SK-N-SH (cell line): ENCODE measurements at regions not wholly inside any gene's neighbourhood (a gene's known extent, or its start where the extent isn't known, plus 50 kb on each side); places are given as distances from the start of the nearest gene placed in this dataset.

ENCODE experiments used
- CTCF ChIA-PET: fragments of 300-600, 350-600 bp; formaldehyde crosslinking; extraction: SDS; loops from one replicate; lab custom pipeline; 2021; lab: Yijun Ruan, JAX
- POLR2A ChIA-PET: fragments of 350-600 bp; sonication (Branson Sonifier 250); formaldehyde crosslinking; extraction: SDS; loops from one replicate; lab custom pipeline; 2020; ENCODE audit warnings: antibody characterized with exemption, inconsistent platforms; lab: Yijun Ruan, JAX
- DNase-seq: peaks from one replicate; pipeline ENCODE4 v3.0.0; 2012
- H2AFZ ChIP-seq: fragments of 200-600 bp; sonication (generic); 2 replicates; pipeline ENCODE4 v1.8.1; 2016; ENCODE audit warnings: antibody characterized with exemption, mild to moderate bottlenecking, low read depth
- H3F3A ChIP-seq: fragments of 200-600 bp; sonication (generic); replicated peaks from 2 replicates; pipeline ENCODE3; 2016; ENCODE audit warnings: antibody characterized with exemption, mild to moderate bottlenecking; ENCODE audit not compliant: insufficient read depth
- H3K27ac ChIP-seq, 2 experiments: fragments of 200-500 bp in 1 of 2; fragments of 200-600 bp in 1 of 2; sonication (Bioruptor generic) in 1 of 2; sonication (generic), shearing (Covaris generic) in 1 of 2; 2 replicates each; pipeline versions ENCODE4 v1.5.1 to v1.6.1; 2014 to 2016; ENCODE audit warnings: low read depth in 2 of 2, inconsistent platforms in 1 of 2, low read length in 1 of 2, mild to moderate bottlenecking in 1 of 2, mixed read lengths in 1 of 2
- H3K27me3 ChIP-seq: fragments of 200-600 bp; sonication (generic), shearing (Covaris generic); 2 replicates; pipeline ENCODE4 v1.6.1; 2016; ENCODE audit warnings: mixed run types; ENCODE audit not compliant: insufficient read depth
- H3K36me3 ChIP-seq, 2 experiments: fragments of 200-500 bp in 1 of 2; fragments of 200-600 bp in 1 of 2; sonication (Bioruptor generic) in 1 of 2; sonication (generic) in 1 of 2; replicated peaks in 1 of 2; 2 replicates each; pipeline versions ENCODE3 to v1.5.1; 2014 to 2016; ENCODE audit warnings: low read length in 1 of 2, mild to moderate bottlenecking in 1 of 2; ENCODE audit not compliant: insufficient read depth in 2 of 2, control insufficient read depth in 1 of 2
- H3K4me1 ChIP-seq, 2 experiments: fragments of 200-500 bp in 1 of 2; fragments of 200-600 bp in 1 of 2; sonication (Bioruptor generic) in 1 of 2; sonication (generic), shearing (Covaris generic) in 1 of 2; 2 replicates each; pipeline versions ENCODE4 v1.5.1 to v1.6.1; 2014 to 2016; ENCODE audit warnings: low read depth in 1 of 2, low read length in 1 of 2, mixed run types in 1 of 2; ENCODE audit not compliant: insufficient read depth in 2 of 2, control insufficient read depth in 1 of 2
- H3K4me2 ChIP-seq: fragments of 200-600 bp; sonication (generic), shearing (Covaris generic); 2 replicates; pipeline ENCODE4 v1.6.1; 2017; ENCODE audit warnings: mixed run types
- H3K4me3 ChIP-seq, 2 experiments: fragments of 200-500 bp in 1 of 2; fragments of 200-600 bp in 1 of 2; sonication (Bioruptor generic) in 1 of 2; sonication (generic), shearing (Covaris generic) in 1 of 2; 2 replicates each; pipeline versions ENCODE4 v1.5.1 to v1.8.1; 2014 to 2016; ENCODE audit warnings: low read depth in 2 of 2, inconsistent platforms in 1 of 2, low read length in 1 of 2, mild to moderate bottlenecking in 1 of 2, mixed read lengths in 1 of 2, moderate library complexity in 1 of 2
- H3K79me2 ChIP-seq: fragments of 200-600 bp; sonication (generic); 2 replicates; pipeline ENCODE4 v1.8.1; 2017; ENCODE audit warnings: mild to moderate bottlenecking; ENCODE audit not compliant: insufficient read depth
- H3K9ac ChIP-seq: fragments of 200-600 bp; sonication (generic); 2 replicates; pipeline ENCODE4 v1.6.1; 2017; ENCODE audit warnings: mixed run types
- H3K9me2 ChIP-seq: fragments of 200-600 bp; sonication (generic); 2 replicates; pipeline ENCODE4 v1.6.1; 2017; ENCODE audit warnings: mixed run types
- H3K9me3 ChIP-seq: fragments of 200-600 bp; sonication (generic); 2 replicates; pipeline ENCODE4 v1.6.1; 2017; ENCODE audit warnings: mixed run types, mild to moderate bottlenecking, moderate library complexity
- H4K20me1 ChIP-seq: fragments of 200-600 bp; sonication (generic); 2 replicates; pipeline ENCODE4 v1.6.1; 2017; ENCODE audit warnings: mild to moderate bottlenecking, mixed run types; ENCODE audit not compliant: insufficient read depth
- CHD2 ChIP-seq: fragments of 150-350 bp; IDR thresholded peaks from 2 replicates; pipeline ENCODE4 v1.6.1; 2018; ENCODE audit warnings: low read length; ENCODE audit not compliant: partially characterized antibody
- FOXM1 ChIP-seq: IDR thresholded peaks from 2 replicates; pipeline ENCODE4 v1.4.0; 2012; ENCODE audit warnings: low read depth, mild to moderate bottlenecking
- GATA2 ChIP-seq: sonication (generic); formaldehyde crosslinking; IDR thresholded peaks from 2 replicates; pipeline ENCODE4 v1.5.0; 2020; ENCODE audit warnings: mild to moderate bottlenecking, missing genetic modification reagents
- NFIC ChIP-seq: IDR thresholded peaks from 2 replicates; pipeline ENCODE4 v1.4.0; 2012; ENCODE audit warnings: borderline replicate concordance
- NRF1 ChIP-seq: IDR thresholded peaks from 2 replicates; pipeline ENCODE4 v1.6.1; 2012; ENCODE audit warnings: low read depth, mild to moderate bottlenecking, low read length
- POLR2AphosphoS5 ChIP-seq: IDR thresholded peaks from 2 replicates; pipeline ENCODE4 v1.6.1; 2012; ENCODE audit warnings: low read depth, low read length
- RFX5 ChIP-seq: IDR thresholded peaks from 2 replicates; pipeline ENCODE4 v1.6.1; 2012; ENCODE audit warnings: mild to moderate bottlenecking, improper control_type of control experiment, low read length
- RXRA ChIP-seq: IDR thresholded peaks from 2 replicates; pipeline ENCODE4 v1.4.0; 2012; ENCODE audit warnings: low read depth, mild to moderate bottlenecking, borderline replicate concordance
- SIN3A ChIP-seq: IDR thresholded peaks from 2 replicates; pipeline ENCODE4 v1.6.1; 2012; ENCODE audit warnings: low read depth, mild to moderate bottlenecking, low read length, moderate library complexity, borderline replicate concordance
- YY1 ChIP-seq: IDR thresholded peaks from 2 replicates; pipeline ENCODE4 v1.4.0; 2012; ENCODE audit warnings: low read depth, mild to moderate bottlenecking
- WGBS: methylation state at CpG from one replicate; pipeline ENCODE4 v1.1.6; 2017; ENCODE audit warnings: low lambda C conversion rate; 5-methylcytosine and 5-hydroxymethylcytosine counted together
- TF ChIP-seq, protein P1 (sequence below): fragments of 200-600 bp; sonication (generic); IDR thresholded peaks from 2 replicates; pipeline ENCODE4 v1.6.1; 2017; ENCODE audit warnings: antibody characterized with exemption, mild to moderate bottlenecking, moderate library complexity
- TF ChIP-seq, protein P2 (sequence below): IDR thresholded peaks from 2 replicates; pipeline ENCODE4; 2012
- TF ChIP-seq, protein P3 (sequence below): IDR thresholded peaks from 2 replicates; pipeline ENCODE4 v1.4.0; 2012; ENCODE audit warnings: low read depth, borderline replicate concordance
- TF ChIP-seq, protein P4 (sequence below): IDR thresholded peaks from 2 replicates; pipeline ENCODE4 v1.6.1; 2012; ENCODE audit warnings: mild to moderate bottlenecking, low read depth, low read length, moderate library complexity

DNA sequence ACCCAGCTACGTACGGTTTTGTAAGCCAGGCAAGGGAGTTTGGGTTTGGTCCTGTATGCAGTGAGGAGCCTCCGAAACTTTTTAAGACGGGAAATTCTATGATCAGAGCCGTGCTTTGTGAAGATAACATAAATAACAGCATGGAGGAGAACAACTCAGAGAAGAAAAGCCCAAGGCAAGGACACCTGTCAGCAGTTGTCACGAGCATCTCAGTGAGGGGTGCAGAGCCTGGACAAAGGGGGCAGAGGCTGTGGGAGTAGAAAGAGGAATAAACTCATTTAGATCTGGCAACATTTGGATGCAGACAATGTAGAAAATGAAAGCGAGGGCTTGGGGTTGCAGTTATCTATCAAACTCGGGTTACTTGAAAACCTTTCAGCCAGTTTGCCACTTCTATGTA, 64.5 kb downstream of the CAVIN2 start:
- 75% methylated on average over 8 of the region's 8 CpGs for WGBS
- Histone ChIP-seq H3K9me3 (no peaks in the 10 kb centered on the region), H3K4me2 (no peak overlapping the region), H3K4me3 (no peak overlapping the region), H3K36me3 (no peaks in the 10 kb centered on the region), H3F3A (no peaks in the 10 kb centered on the region), H3K79me2 (no peaks in the 10 kb centered on the region), H2AFZ (no peak overlapping the region), H3K9me2 (no peaks in the 10 kb centered on the region), H4K20me1 (no peaks in the 10 kb centered on the region), H3K27ac (no peak overlapping the region), H3K4me1 (no peaks in the 10 kb centered on the region), H3K9ac (no peak overlapping the region), H3K27me3 (no peaks in the 10 kb centered on the region; the same call in 1 of the 2 replicates)
- POLR2A ChIA-PET, result no interaction called here
- CTCF ChIA-PET, result no interaction called here
- DNase-seq, result no peak
- TF ChIP-seq RFX5, result no peak
- no peak for TF ChIP-seq NFIC
- TF ChIP-seq NRF1, result no peak
- TF ChIP-seq, protein P1, sequence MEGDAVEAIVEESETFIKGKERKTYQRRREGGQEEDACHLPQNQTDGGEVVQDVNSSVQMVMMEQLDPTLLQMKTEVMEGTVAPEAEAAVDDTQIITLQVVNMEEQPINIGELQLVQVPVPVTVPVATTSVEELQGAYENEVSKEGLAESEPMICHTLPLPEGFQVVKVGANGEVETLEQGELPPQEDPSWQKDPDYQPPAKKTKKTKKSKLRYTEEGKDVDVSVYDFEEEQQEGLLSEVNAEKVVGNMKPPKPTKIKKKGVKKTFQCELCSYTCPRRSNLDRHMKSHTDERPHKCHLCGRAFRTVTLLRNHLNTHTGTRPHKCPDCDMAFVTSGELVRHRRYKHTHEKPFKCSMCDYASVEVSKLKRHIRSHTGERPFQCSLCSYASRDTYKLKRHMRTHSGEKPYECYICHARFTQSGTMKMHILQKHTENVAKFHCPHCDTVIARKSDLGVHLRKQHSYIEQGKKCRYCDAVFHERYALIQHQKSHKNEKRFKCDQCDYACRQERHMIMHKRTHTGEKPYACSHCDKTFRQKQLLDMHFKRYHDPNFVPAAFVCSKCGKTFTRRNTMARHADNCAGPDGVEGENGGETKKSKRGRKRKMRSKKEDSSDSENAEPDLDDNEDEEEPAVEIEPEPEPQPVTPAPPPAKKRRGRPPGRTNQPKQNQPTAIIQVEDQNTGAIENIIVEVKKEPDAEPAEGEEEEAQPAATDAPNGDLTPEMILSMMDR, result no peak
- TF ChIP-seq CHD2, result no peak
- TF ChIP-seq, protein P2, sequence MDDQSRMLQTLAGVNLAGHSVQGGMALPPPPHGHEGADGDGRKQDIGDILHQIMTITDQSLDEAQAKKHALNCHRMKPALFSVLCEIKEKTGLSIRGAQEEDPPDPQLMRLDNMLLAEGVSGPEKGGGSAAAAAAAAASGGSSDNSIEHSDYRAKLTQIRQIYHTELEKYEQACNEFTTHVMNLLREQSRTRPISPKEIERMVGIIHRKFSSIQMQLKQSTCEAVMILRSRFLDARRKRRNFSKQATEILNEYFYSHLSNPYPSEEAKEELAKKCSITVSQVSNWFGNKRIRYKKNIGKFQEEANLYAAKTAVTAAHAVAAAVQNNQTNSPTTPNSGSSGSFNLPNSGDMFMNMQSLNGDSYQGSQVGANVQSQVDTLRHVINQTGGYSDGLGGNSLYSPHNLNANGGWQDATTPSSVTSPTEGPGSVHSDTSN, result no peak
- TF ChIP-seq SIN3A, result no peak
- TF ChIP-seq, protein P3, sequence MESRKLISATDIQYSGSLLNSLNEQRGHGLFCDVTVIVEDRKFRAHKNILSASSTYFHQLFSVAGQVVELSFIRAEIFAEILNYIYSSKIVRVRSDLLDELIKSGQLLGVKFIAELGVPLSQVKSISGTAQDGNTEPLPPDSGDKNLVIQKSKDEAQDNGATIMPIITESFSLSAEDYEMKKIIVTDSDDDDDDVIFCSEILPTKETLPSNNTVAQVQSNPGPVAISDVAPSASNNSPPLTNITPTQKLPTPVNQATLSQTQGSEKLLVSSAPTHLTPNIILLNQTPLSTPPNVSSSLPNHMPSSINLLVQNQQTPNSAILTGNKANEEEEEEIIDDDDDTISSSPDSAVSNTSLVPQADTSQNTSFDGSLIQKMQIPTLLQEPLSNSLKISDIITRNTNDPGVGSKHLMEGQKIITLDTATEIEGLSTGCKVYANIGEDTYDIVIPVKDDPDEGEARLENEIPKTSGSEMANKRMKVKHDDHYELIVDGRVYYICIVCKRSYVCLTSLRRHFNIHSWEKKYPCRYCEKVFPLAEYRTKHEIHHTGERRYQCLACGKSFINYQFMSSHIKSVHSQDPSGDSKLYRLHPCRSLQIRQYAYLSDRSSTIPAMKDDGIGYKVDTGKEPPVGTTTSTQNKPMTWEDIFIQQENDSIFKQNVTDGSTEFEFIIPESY, result no peak
- no peak for TF ChIP-seq GATA2 (CRISPR knock-in tag)
- TF ChIP-seq FOXM1, result no peak
- TF ChIP-seq RXRA, result no peak
- TF ChIP-seq POLR2AphosphoS5, result no peak
- TF ChIP-seq, protein P4, sequence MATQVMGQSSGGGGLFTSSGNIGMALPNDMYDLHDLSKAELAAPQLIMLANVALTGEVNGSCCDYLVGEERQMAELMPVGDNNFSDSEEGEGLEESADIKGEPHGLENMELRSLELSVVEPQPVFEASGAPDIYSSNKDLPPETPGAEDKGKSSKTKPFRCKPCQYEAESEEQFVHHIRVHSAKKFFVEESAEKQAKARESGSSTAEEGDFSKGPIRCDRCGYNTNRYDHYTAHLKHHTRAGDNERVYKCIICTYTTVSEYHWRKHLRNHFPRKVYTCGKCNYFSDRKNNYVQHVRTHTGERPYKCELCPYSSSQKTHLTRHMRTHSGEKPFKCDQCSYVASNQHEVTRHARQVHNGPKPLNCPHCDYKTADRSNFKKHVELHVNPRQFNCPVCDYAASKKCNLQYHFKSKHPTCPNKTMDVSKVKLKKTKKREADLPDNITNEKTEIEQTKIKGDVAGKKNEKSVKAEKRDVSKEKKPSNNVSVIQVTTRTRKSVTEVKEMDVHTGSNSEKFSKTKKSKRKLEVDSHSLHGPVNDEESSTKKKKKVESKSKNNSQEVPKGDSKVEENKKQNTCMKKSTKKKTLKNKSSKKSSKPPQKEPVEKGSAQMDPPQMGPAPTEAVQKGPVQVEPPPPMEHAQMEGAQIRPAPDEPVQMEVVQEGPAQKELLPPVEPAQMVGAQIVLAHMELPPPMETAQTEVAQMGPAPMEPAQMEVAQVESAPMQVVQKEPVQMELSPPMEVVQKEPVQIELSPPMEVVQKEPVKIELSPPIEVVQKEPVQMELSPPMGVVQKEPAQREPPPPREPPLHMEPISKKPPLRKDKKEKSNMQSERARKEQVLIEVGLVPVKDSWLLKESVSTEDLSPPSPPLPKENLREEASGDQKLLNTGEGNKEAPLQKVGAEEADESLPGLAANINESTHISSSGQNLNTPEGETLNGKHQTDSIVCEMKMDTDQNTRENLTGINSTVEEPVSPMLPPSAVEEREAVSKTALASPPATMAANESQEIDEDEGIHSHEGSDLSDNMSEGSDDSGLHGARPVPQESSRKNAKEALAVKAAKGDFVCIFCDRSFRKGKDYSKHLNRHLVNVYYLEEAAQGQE, result no peak
- TF ChIP-seq YY1, result no peak
